Epithelial cell of proximal tubule (primary cell): ENCODE measurements at regions not wholly inside any gene's neighbourhood (a gene's known extent, or its start where the extent isn't known, plus 50 kb on each side); places are given as distances from the start of the nearest gene placed in this dataset.
"Not testable (repeated sequence)": the region's sequence is repeated elsewhere in the genome, so short reads cannot be mapped to it uniquely, and the experiment has no call there.

ENCODE experiments used
- DNase-seq: peaks from one replicate; pipeline ENCODE4 v3.0.0-alpha.2; 2011; ENCODE audit warnings: low read depth
- H3K4me3 ChIP-seq: 2 replicates; pipeline ENCODE4 v1.5.1; 2011; ENCODE audit warnings: low read depth, mild to moderate bottlenecking, low read length
- CTCF ChIP-seq: conservative IDR thresholded peaks from 2 replicates; pipeline ENCODE4 v1.5.1; 2012; ENCODE audit warnings: low read depth, mild to moderate bottlenecking, low read length

GRCh38 chr11:12600829-12601228, 73.4 kb upstream of the TEAD1 start:
- no peak for DNase-seq
- no peak overlapping the region for H3K4me3 ChIP-seq
- TF ChIP-seq CTCF: no peak

- no peak overlapping the region for H3K4me3 ChIP-seq
- TF ChIP-seq CTCF: no peak
- DNase-seq: no peak
Measured at GRCh38 chr11:12602421-12602820, 71.8 kb upstream of the TEAD1 start.

- no peak for TF ChIP-seq CTCF
- DNase-seq: no peak
- no peak overlapping the region for H3K4me3 ChIP-seq
Measured at GRCh38 chr11:12603143-12604088, 70.8 kb upstream of the TEAD1 start.

- H3K4me3 ChIP-seq: no peak overlapping the region
- TF ChIP-seq CTCF: no peak
- DNase-seq: no peak
Measured at GRCh38 chr11:12604557-12605153, 69.6 kb upstream of the TEAD1 start.

- no peak for TF ChIP-seq CTCF
- H3K4me3 ChIP-seq: no peak overlapping the region
- no peak for DNase-seq
Measured at GRCh38 chr11:12606597-12606996, 67.6 kb upstream of the TEAD1 start.

- not testable (repeated sequence) for DNase-seq
Measured at GRCh38 chr11:12608678-12609077, 65.5 kb upstream of the TEAD1 start.

GRCh38 chr11:12611352-12611751, 62.9 kb upstream of the TEAD1 start:
- H3K4me3 ChIP-seq: no peak overlapping the region
- TF ChIP-seq CTCF: no peak
- DNase-seq: no peak

More at GRCh38 chr11:12608678-12609077, 65.5 kb upstream of the TEAD1 start:
- not testable (repeated sequence) for H3K4me3 ChIP-seq
